ENCODE measurements at regions not wholly inside any gene's neighbourhood (a gene's known extent, or its start where the extent isn't known, plus 50 kb on each side); places are given as distances from the start of the nearest gene placed in this dataset.

- H3K9me3 ChIP-seq, result no peaks in the 10 kb centered on the region
- H3K36me3 ChIP-seq, result no peaks in the 10 kb centered on the region
- TF ChIP-seq POLR2A (IDR thresholded peaks at IDR 0.05) (no peak), CTCF (IDR thresholded peaks at IDR 0.05) (no peak)
- H3K27ac ChIP-seq, result peak overlapping the region; percentile 73 to 84 (median 84)
- no peak overlapping the region for H3K4me3 ChIP-seq (replicated peaks in 1 of 3)
- H3K27me3 ChIP-seq, result no peaks in the 10 kb centered on the region
- intact Hi-C loops (cut with DNase I), result no loop called here
- peak; percentile 86 to 90 for DNase-seq
- peaks cover 29 to 41% of the 10 kb centered on the region in 2 donors for H3K4me1 ChIP-seq
- WGBS, 2 donors, result 28 to 33% methylated on average over 5 of the region's 5 CpGs
These were observed 270.2 kb downstream of the LOXHD1 start for GRCh38 chr18:46386788-46387187.

- DNase-seq, result peak; percentile 83 to 87
- Histone ChIP-seq H3K9me3 (no peaks in the 10 kb centered on the region), H3K27me3 (no peaks in the 10 kb centered on the region), H3K4me1 (peaks cover 29 to 41% of the 10 kb centered on the region in 2 donors), H3K27ac (peak overlapping the region; percentile 73 to 84 (median 84)), H3K4me3 (replicated peaks in 1 of 3) (no peak overlapping the region), H3K36me3 (no peaks in the 10 kb centered on the region)
- 23% methylated on average over 8 to 9 of the region's 9 CpGs for WGBS, 2 donors
- intact Hi-C loops (cut with DNase I), result no loop called here
- no peak for TF ChIP-seq POLR2A (IDR thresholded peaks at IDR 0.05)
These were observed 269.4 kb downstream of the LOXHD1 start for GRCh38 chr18:46387441-46388131.

DNA sequence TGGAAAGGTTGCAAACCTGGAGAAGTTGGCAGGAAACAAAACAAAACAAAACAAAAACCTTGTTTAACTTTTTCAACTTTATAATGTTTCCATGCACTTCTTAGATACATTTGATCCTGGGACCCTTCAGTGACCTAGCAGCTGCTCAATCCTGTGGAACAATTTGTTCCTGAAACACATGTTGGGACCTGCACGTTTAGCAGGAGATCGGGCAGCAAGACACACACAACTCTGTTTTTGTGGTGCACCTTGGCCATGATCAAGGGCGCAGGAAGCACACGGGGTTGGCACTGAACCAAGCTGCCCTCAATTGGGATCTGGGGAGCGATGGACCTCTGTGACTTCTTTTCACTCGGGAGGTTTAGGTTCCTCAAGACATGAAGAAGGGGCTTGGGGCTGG, 268.7 kb downstream of the LOXHD1 start:
- peak; percentile 46 to 56 for DNase-seq
- H3K4me1 ChIP-seq, result peaks cover 29 to 41% of the 10 kb centered on the region in 2 donors
- no peaks in the 10 kb centered on the region for H3K36me3 ChIP-seq
- H3K4me3 ChIP-seq (replicated peaks in 1 of 3), result no peak overlapping the region
- H3K9me3 ChIP-seq, result no peaks in the 10 kb centered on the region
- H3K27me3 ChIP-seq, result no peaks in the 10 kb centered on the region
- H3K27ac ChIP-seq, result peak overlapping the region; percentile 73 to 84 (median 84)
- WGBS, 2 donors, result 27 to 43% methylated on average over 6 of the region's 6 CpGs
- no peak for TF ChIP-seq POLR2A (IDR thresholded peaks at IDR 0.05)
- intact Hi-C loops (cut with DNase I), result no loop called here

- 60 to 96% methylated on average over 1 to 7 of the region's 9 CpGs for WGBS, 2 donors
- intact Hi-C loops (cut with DNase I), result no loop called here
- no peaks in the 10 kb centered on the region for H3K27me3 ChIP-seq
These were observed 264.4 kb downstream of the LOXHD1 start for GRCh38 chr18:46392576-46392975.

DNA sequence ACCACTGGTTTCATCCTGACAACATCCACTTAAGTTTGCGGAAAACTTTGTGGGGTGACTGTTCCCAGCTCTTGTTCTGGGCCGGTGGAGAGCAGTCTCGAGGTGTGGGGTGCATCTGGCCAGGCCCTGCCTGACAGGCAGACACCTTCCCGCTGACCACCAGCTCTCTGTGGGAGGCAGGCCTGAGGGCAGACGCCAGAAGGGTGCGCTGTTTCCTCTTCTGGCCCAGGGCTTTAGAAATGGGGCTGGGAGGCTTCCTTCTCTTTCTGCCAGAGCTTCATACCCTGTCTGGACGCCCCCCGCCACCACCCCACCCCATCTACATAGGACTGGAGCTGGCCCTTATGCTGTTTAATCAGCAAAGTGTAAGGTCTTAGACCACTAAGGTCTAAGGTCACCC, 263.8 kb downstream of the LOXHD1 start:
- TF ChIP-seq POLR2A (IDR thresholded peaks at IDR 0.05) (no peak), CTCF (IDR thresholded peaks at IDR 0.05) (no peak)
- no peak for DNase-seq
- no peak overlapping the region for H3K4me3 ChIP-seq (replicated peaks in 1 of 3)
- no peaks in the 10 kb centered on the region for H3K9me3 ChIP-seq
- peaks cover 9 to 10% of the 10 kb centered on the region in 2 donors for H3K4me1 ChIP-seq
- WGBS, 2 donors, result 84 to 87% methylated on average over 5 to 7 of the region's 8 CpGs
- intact Hi-C loops (cut with DNase I), result no loop called here
- H3K36me3 ChIP-seq, result no peaks in the 10 kb centered on the region
- no peak overlapping the region for H3K27ac ChIP-seq
- H3K27me3 ChIP-seq, result no peaks in the 10 kb centered on the region

More at GRCh38 chr18:46392576-46392975, 264.4 kb downstream of the LOXHD1 start:
- no peak overlapping the region for H3K27ac ChIP-seq
- peaks cover 15% of the 10 kb centered on the region in 2 donors for H3K4me1 ChIP-seq
- no peak for DNase-seq
- TF ChIP-seq CTCF (IDR thresholded peaks at IDR 0.05) (no peak), POLR2A (IDR thresholded peaks at IDR 0.05) (no peak)
- H3K4me3 ChIP-seq (replicated peaks in 1 of 3), result no peak overlapping the region
- H3K9me3 ChIP-seq, result no peaks in the 10 kb centered on the region
- H3K36me3 ChIP-seq, result no peaks in the 10 kb centered on the region

GRCh38 chr18:46393961-46394360, 263.1 kb downstream of the LOXHD1 start:
- Histone ChIP-seq H3K4me1 (peaks cover 2 to 3% of the 10 kb centered on the region in 2 donors), H3K4me3 (replicated peaks in 1 of 3) (no peak overlapping the region), H3K27me3 (no peaks in the 10 kb centered on the region), H3K36me3 (no peaks in the 10 kb centered on the region), H3K9me3 (no peaks in the 10 kb centered on the region), H3K27ac (no peak overlapping the region)
- no peak for TF ChIP-seq CTCF (IDR thresholded peaks at IDR 0.05)
- TF ChIP-seq POLR2A (IDR thresholded peaks at IDR 0.05), result no peak
- 82 to 84% methylated on average over 6 of the region's 6 CpGs for WGBS, 2 donors
- no peak for DNase-seq
- intact Hi-C loops (cut with DNase I), result no loop called here

All from thyroid gland (tissue), 4 donors.